ENCODE measurements at regions not wholly inside any gene's neighbourhood (a gene's known extent, or its start where the extent isn't known, plus 50 kb on each side); places are given as distances from the start of the nearest gene placed in this dataset.

DNA sequence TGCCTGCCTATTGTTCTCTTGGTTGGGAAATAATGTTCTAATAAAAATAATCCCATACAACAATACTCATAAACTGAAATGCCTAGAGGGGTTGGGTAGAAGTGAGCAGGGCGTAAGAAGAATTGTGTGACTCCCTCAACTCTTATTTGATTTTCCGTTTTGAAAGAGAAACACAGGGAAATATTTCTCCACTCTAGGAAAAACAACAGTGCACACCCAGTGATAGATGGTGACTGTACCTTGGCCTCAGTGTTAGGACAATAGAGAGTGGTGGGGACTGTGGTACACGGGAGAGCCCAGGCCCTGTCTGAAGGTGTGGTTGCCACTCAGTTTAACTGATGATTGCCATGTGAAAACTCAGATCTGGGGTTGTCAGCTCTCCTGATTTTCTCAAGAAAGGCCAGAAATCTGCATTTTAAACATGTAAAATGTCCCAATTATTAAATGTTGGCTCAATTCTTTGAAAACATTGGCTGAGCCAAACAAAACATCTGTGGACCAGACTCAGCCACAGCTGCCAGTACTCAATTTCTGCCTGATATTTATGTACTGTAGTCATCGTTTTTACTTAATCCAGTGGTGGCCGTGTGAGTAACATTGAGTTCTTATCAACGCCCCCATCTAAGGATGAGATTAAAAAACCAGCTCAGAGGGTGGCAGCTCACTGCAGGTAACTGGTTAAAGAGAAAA, 103.8 kb upstream of the ZNF618 start:
- H3K4me3 ChIP-seq (ENCODE audit: low read depth, low read length): no peak overlapping the region
- no peak for TF ChIP-seq CTCF (conservative IDR thresholded peaks at IDR 0.05; ENCODE audit: low read depth, low read length)
- peak; percentile 73 for DNase-seq (ENCODE audit: low read depth)

GRCh38 chr9:113774963-113775362, 101.1 kb upstream of the ZNF618 start:
- H3K4me3 ChIP-seq (ENCODE audit: low read depth, low read length): no peak overlapping the region
- TF ChIP-seq CTCF (conservative IDR thresholded peaks at IDR 0.05; ENCODE audit: low read depth, low read length): no peak
- DNase-seq (ENCODE audit: low read depth): no peak

DNA sequence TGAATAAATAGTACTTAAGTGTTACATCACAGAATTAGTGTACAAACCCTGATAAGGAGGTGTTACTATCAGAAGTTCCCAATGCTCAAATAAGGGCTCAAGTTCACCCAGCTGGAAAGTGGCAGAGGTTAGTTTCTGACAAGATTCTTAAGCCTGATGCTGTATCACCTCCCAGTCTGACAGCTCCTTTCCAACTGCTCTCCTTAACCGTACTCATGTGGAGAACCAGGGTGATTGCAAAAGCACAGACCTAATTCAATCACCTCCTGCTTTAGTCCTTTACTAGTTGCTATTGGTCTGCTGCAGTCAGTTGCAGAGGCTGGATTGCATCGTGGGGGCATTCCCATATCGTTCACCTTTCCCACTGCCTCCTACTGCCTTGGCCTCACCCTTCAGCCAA, 100.4 kb upstream of the ZNF618 start:
- no peak for TF ChIP-seq CTCF (conservative IDR thresholded peaks at IDR 0.05; ENCODE audit: low read depth, low read length)
- DNase-seq (ENCODE audit: low read depth): peak; percentile 37
- H3K4me3 ChIP-seq (ENCODE audit: low read depth, low read length): no peak overlapping the region

GRCh38 chr9:113776194-113776593, 99.9 kb upstream of the ZNF618 start:
- TF ChIP-seq CTCF (conservative IDR thresholded peaks at IDR 0.05; ENCODE audit: low read depth, low read length): no peak
- DNase-seq (ENCODE audit: low read depth): no peak
- no peak overlapping the region for H3K4me3 ChIP-seq (ENCODE audit: low read depth, low read length)

DNA sequence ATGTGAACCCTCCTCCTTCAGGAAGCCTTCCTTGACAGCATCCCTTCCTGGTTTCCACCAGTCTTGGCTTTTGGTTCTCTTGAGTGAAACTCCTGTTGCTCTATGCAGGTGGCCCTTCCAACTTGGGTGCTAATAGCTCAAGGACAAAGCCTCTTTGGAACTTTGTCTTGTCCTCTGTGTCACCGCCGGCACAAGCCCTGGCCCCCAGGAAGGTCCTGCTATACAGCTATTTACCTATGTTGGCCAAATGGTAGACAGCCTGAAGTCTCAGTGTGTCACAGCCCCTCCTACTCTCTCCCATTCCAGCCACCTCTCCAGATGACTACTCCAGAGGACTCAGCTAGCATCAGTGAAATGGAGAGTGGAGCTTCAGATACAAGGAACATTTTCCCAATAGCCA, 94.7 kb upstream of the ZNF618 start:
- DNase-seq (ENCODE audit: low read depth): no peak
- no peak overlapping the region for H3K4me3 ChIP-seq (ENCODE audit: low read depth, low read length)
- TF ChIP-seq CTCF (conservative IDR thresholded peaks at IDR 0.05; ENCODE audit: low read depth, low read length): no peak

- TF ChIP-seq CTCF (conservative IDR thresholded peaks at IDR 0.05; ENCODE audit: low read depth, low read length): no peak
- DNase-seq (ENCODE audit: low read depth): no peak
- H3K4me3 ChIP-seq (ENCODE audit: low read depth, low read length): no peak overlapping the region
Observed at GRCh38 chr9:113781896-113782295, 94.2 kb upstream of the ZNF618 start.

DNA sequence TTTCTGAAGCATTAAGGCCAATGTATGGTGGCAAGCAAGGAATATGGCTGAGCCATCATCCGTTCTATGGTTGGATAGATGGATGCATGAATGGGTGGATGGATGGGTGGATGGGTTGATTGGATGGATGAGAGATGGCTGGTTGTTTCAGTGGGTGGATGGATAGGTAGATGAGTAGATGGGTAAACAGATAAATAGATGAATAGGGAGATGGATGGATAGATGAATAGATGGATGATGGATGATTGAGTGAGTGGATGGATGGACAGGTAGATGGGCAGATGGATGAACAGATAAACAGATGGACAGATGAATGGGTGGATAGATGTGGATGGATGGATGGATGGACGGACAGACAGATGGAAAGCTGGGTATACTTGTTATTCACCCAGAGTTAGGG, 92.6 kb upstream of the ZNF618 start:
- no peak for DNase-seq (ENCODE audit: low read depth)
- H3K4me3 ChIP-seq (ENCODE audit: low read depth, low read length): no peak overlapping the region
- TF ChIP-seq CTCF (conservative IDR thresholded peaks at IDR 0.05; ENCODE audit: low read depth, low read length): no peak

Measured in choroid plexus epithelial cell (primary cell).